ENCODE measurements at regions not wholly inside any gene's neighbourhood (a gene's known extent, or its start where the extent isn't known, plus 50 kb on each side); places are given as distances from the start of the nearest gene placed in this dataset.

DNA sequence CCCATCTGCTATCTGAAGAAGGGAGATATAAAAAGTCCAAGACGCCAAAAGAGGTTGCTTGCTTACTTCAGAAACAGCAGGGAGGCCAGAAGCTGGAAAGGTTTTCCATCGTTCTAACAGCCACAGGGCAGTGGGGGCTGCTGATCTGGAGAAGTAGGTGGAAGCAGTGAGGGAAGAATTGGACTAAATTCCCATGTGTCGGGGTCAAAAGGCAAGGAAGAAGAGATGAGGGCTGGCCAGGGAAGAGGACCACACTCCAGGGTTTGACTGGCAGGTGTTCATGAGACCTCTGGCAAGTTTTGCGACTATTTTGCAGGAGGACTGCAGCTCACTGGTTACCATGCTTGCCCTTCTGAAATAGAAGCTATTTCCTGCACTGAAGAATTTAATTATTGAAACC is 91.0 kb downstream of the SCG2 start:
- no peak for TF ChIP-seq POLR2AphosphoS5 (IDR thresholded peaks at IDR 0.05)
- TF ChIP-seq, protein P1, sequence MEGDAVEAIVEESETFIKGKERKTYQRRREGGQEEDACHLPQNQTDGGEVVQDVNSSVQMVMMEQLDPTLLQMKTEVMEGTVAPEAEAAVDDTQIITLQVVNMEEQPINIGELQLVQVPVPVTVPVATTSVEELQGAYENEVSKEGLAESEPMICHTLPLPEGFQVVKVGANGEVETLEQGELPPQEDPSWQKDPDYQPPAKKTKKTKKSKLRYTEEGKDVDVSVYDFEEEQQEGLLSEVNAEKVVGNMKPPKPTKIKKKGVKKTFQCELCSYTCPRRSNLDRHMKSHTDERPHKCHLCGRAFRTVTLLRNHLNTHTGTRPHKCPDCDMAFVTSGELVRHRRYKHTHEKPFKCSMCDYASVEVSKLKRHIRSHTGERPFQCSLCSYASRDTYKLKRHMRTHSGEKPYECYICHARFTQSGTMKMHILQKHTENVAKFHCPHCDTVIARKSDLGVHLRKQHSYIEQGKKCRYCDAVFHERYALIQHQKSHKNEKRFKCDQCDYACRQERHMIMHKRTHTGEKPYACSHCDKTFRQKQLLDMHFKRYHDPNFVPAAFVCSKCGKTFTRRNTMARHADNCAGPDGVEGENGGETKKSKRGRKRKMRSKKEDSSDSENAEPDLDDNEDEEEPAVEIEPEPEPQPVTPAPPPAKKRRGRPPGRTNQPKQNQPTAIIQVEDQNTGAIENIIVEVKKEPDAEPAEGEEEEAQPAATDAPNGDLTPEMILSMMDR (IDR thresholded peaks at IDR 0.05), result no peak
- TF ChIP-seq POLR2A (IDR thresholded peaks at IDR 0.05), result no peak
- TF ChIP-seq EP300 (IDR thresholded peaks at IDR 0.05), result no peak
